Mammary epithelial cell (primary cell): ENCODE measurements at regions not wholly inside any gene's neighbourhood (a gene's known extent, or its start where the extent isn't known, plus 50 kb on each side); places are given as distances from the start of the nearest gene placed in this dataset.

Source experiments
- CTCF ChIP-seq, 2 donors: IDR thresholded peaks in 1 of 2; conservative IDR thresholded peaks in 1 of 2; 2 replicates each; pipeline ENCODE4 v1.5.1; 2011 to 2012; ENCODE audit warnings: inconsistent platforms in 2 of 2, low read length in 2 of 2, mild to moderate bottlenecking in 2 of 2, control low read depth in 1 of 2, low read depth in 1 of 2; ENCODE audit not compliant: insufficient read depth in 1 of 2; ENCODE audit errors: extremely low read depth in 1 of 2
- EZH2 ChIP-seq: IDR thresholded peaks from 2 replicates; pipeline ENCODE4 v1.6.1; 2012; ENCODE audit warnings: low read length, inconsistent platforms, borderline replicate concordance

DNA sequence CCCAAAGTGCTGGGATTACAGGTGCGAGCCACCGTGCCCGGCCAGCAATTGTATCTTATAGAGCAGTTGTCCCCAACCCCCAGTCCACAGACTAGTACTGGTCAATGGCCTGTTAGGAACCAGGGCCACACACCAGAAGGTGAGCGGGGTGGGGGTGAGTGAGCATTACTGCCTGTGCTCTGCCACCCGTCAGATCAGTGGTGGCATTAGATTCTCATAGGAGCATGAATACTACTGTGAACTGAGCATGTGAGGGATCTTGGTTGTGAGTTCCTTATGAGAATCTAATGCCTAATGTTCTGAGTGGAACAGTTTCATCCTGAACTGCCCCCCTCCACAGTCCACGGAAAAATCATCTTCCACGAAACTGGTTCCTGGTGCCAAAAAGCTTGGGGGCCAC, 328.0 kb upstream of the BOD1L1 start:
- TF ChIP-seq CTCF (conservative IDR thresholded peaks at IDR 0.05 in 1 of 2, IDR thresholded peaks at IDR 0.05 in 1 of 2; ENCODE audit: extremely low read depth in 1 of 2, insufficient read depth in 1 of 2, low read depth in 1 of 2, low read length in 2 of 2) (no peak), EZH2 (no peak)
